H1 (cell line): ENCODE measurements at regions not wholly inside any gene's neighbourhood (a gene's known extent, or its start where the extent isn't known, plus 50 kb on each side); places are given as distances from the start of the nearest gene placed in this dataset.

Experiments
- CHD2 ChIP-seq: IDR thresholded peaks from 2 replicates; pipeline ENCODE4 v1.6.1; 2012; ENCODE audit warnings: low read length, improper control_type of control experiment
- JUN ChIP-seq: IDR thresholded peaks from 2 replicates; pipeline ENCODE4 v1.6.1; 2011; ENCODE audit warnings: low read depth, mild to moderate bottlenecking, improper control_type of control experiment, low read length
- KDM5A ChIP-seq: fragments of 200-600 bp; IDR thresholded peaks from 2 replicates; pipeline ENCODE4 v1.7.1; 2012; ENCODE audit warnings: mild to moderate bottlenecking, low read length, inconsistent platforms, mixed read lengths
- NANOG ChIP-seq: IDR thresholded peaks from 2 replicates; pipeline ENCODE4 v1.6.1; 2011; ENCODE audit warnings: low read length, low read depth, mild to moderate bottlenecking, inconsistent platforms; ENCODE audit not compliant: insufficient read depth, poor library complexity, severe bottlenecking
- RXRA ChIP-seq: IDR thresholded peaks from 2 replicates; pipeline ENCODE4 v1.6.1; 2011; ENCODE audit warnings: low read depth, mild to moderate bottlenecking, low read length, moderate library complexity; ENCODE audit not compliant: insufficient read depth
- SIN3A ChIP-seq, 2 experiments: IDR thresholded peaks in 1 of 2; conservative IDR thresholded peaks in 1 of 2; 2 replicates each; pipeline ENCODE4 v1.6.1; 2011 to 2012; ENCODE audit warnings: low read length in 2 of 2, improper control_type of control experiment in 1 of 2, low read depth in 1 of 2, mild to moderate bottlenecking in 1 of 2
- SP4 ChIP-seq: IDR thresholded peaks from 2 replicates; pipeline ENCODE4 v1.6.1; 2012; ENCODE audit warnings: low read length, inconsistent platforms
- TCF12 ChIP-seq: IDR thresholded peaks from 2 replicates; pipeline ENCODE4 v1.6.1; 2011; ENCODE audit warnings: low read depth, mild to moderate bottlenecking, low read length
- ZNF274 ChIP-seq: IDR thresholded peaks from 2 replicates; pipeline ENCODE4 v1.7.0; 2012; ENCODE audit warnings: low read length, borderline replicate concordance; ENCODE audit errors: extremely low read depth

- TF ChIP-seq ZNF274 (no peak), KDM5A (no peak), SIN3A (conservative IDR thresholded peaks at IDR 0.05 in 1 of 2, IDR thresholded peaks at IDR 0.05 in 1 of 2; ENCODE audit: low read depth in 1 of 2, low read length in 2 of 2) (no peak), RXRA (no peak), CHD2 (no peak), TCF12 (no peak), JUN (no peak), SP4 (no peak), NANOG (no peak)
Measured at GRCh38 chr6:867378-867777, 174.4 kb upstream of the EXOC2 start (continued).
